B cell (primary cell): ENCODE measurements at regions not wholly inside any gene's neighbourhood (a gene's known extent, or its start where the extent isn't known, plus 50 kb on each side); places are given as distances from the start of the nearest gene placed in this dataset.

ENCODE experiments used
- ATAC-seq: fragments of 200-7000 bp; cut with Tn5 transposase; one replicate; pipeline ENCODE4 v1.10.0; 2021; ENCODE audit warnings: low read depth, mild to moderate bottlenecking, moderate number of reproducible peaks, moderate library complexity
- CTCF ChIA-PET: fragments of 350-600 bp; sonication (Branson Sonifier 250); formaldehyde crosslinking; loops from one replicate; lab custom pipeline; 2021; ENCODE audit warnings: antibody characterized with exemption, inconsistent platforms; lab: Charles Lee
- POLR2A ChIA-PET: fragments of 350-600 bp; sonication (Branson Sonifier 250); formaldehyde crosslinking; loops from one replicate; lab custom pipeline; 2021; ENCODE audit warnings: antibody characterized with exemption; lab: Charles Lee
- DNase-seq: peaks from one replicate; pipeline ENCODE4 v3.0.0; 2013
- H2AFZ ChIP-seq: 2 replicates; pipeline ENCODE4 v1.6.1; 2012; ENCODE audit warnings: mild to moderate bottlenecking, low read depth, low read length; ENCODE audit not compliant: insufficient read depth, poor library complexity, severe bottlenecking
- H3K27ac ChIP-seq, 2 donors: 1 replicate in 1 of 2; 2 replicates in 1 of 2; pipeline ENCODE4 v1.5.1; 2012 to 2013; ENCODE audit warnings: low read length in 2 of 2, mild to moderate bottlenecking in 2 of 2, moderate library complexity in 1 of 2
- H3K27me3 ChIP-seq, 4 experiments: fragments of 200-600 bp in 1 of 4; sonication (generic) in 1 of 4; replicated peaks in 1 of 4; 1 replicate in 2 of 4; 2 replicates in 2 of 4; pipeline versions ENCODE4 v1.6.1 to v1.7.0; 2013 to 2016; ENCODE audit warnings: low read length in 3 of 4, mild to moderate bottlenecking in 2 of 4, mixed read lengths in 1 of 4, moderate library complexity in 1 of 4; ENCODE audit not compliant: insufficient read depth in 4 of 4, control insufficient read depth in 3 of 4; ENCODE audit errors: control extremely low read depth in 1 of 4
- H3K36me3 ChIP-seq, 2 experiments: replicated peaks in 1 of 2; 1 replicate in 1 of 2; 2 replicates in 1 of 2; pipeline versions ENCODE4 v1.6.1 to v1.7.1; 2013; ENCODE audit warnings: low read length in 1 of 2; ENCODE audit not compliant: insufficient read depth in 2 of 2, control insufficient read depth in 1 of 2; ENCODE audit errors: control extremely low read depth in 1 of 2, extremely low read depth in 1 of 2
- H3K4me1 ChIP-seq, 2 donors: fragments of 200-600 bp in 1 of 2; sonication (generic) in 1 of 2; 1 replicate in 1 of 2; 2 replicates in 1 of 2; pipeline versions ENCODE4 v1.5.1 to v1.6.1; 2013 to 2017; ENCODE audit warnings: low read length in 2 of 2; ENCODE audit not compliant: control insufficient read depth in 2 of 2, insufficient read depth in 2 of 2
- H3K4me2 ChIP-seq: replicated peaks from 2 replicates; pipeline ENCODE3; 2012; ENCODE audit warnings: mild to moderate bottlenecking, low read depth, low read length; ENCODE audit not compliant: poor library complexity, severe bottlenecking
- H3K4me3 ChIP-seq, 5 experiments: fragments of 200-600 bp in 1 of 5; sonication (generic) in 1 of 5; 1 replicate in 3 of 5; 2 replicates in 2 of 5; pipeline versions ENCODE4 v1.5.1 to v1.7.0; 2011 to 2016; ENCODE audit warnings: low read length in 4 of 5, mild to moderate bottlenecking in 4 of 5, low read depth in 2 of 5, control low read depth in 1 of 5, moderate library complexity in 1 of 5; ENCODE audit not compliant: insufficient read depth in 1 of 5; ENCODE audit errors: control extremely low read depth in 1 of 5, extremely low read depth in 1 of 5
- H3K79me2 ChIP-seq: fragments of 200-600 bp; sonication (generic); one replicate; pipeline ENCODE4 v1.6.0; 2016; ENCODE audit warnings: low read length; ENCODE audit not compliant: control insufficient read depth, insufficient read depth
- H3K9ac ChIP-seq: fragments of 200-600 bp; sonication (generic); 2 replicates; pipeline ENCODE4 v1.6.1; 2017; ENCODE audit warnings: mild to moderate bottlenecking, low read length, moderate library complexity
- H3K9me3 ChIP-seq, 3 donors: one replicate each; pipeline versions ENCODE4 v1.6.1 to v1.7.1; 2013; ENCODE audit warnings: low read length in 2 of 3; ENCODE audit not compliant: control insufficient read depth in 2 of 3, insufficient read depth in 1 of 3; ENCODE audit errors: control extremely low read depth in 1 of 3
- H4K20me1 ChIP-seq: 2 replicates; pipeline ENCODE4 v1.6.0; 2012; ENCODE audit warnings: mild to moderate bottlenecking, low read length; ENCODE audit not compliant: insufficient read depth, control insufficient read depth, poor library complexity, severe bottlenecking
- H3K27ac Mint-ChIP-seq: one replicate; pipeline ENCODE4 v1.8.0; 2021; ENCODE audit warnings: mixed read lengths
- H3K27me3 Mint-ChIP-seq: one replicate; pipeline ENCODE4 v1.8.0; 2021; ENCODE audit warnings: mixed read lengths
- H3K4me1 Mint-ChIP-seq: one replicate; pipeline ENCODE4 v1.8.0; 2021; ENCODE audit warnings: mixed read lengths
- H3K4me3 Mint-ChIP-seq: one replicate; pipeline ENCODE4 v1.8.0; 2021; ENCODE audit warnings: mixed read lengths
- H3K9me3 Mint-ChIP-seq: one replicate; pipeline ENCODE4 v1.8.0; 2022; ENCODE audit warnings: mixed read lengths; ENCODE audit not compliant: insufficient read depth
- EZH2 ChIP-seq: IDR thresholded peaks from 2 replicates; pipeline ENCODE4 v1.6.1; 2012; ENCODE audit warnings: borderline replicate concordance, low read depth, mild to moderate bottlenecking, moderate library complexity, low read length; ENCODE audit not compliant: insufficient read depth, poor library complexity, severe bottlenecking
- WGBS: methylation state at CpG from one replicate; pipeline ENCODE4 v1.1.5; 2013; ENCODE audit warnings: missing lambda C conversion rate; ENCODE audit not compliant: insufficient coverage; 5-methylcytosine and 5-hydroxymethylcytosine counted together
- intact Hi-C: fragments of 100-400 bp; cut with micrococcal nuclease; formaldehyde crosslinking; loops from one replicate; pipeline ENCODE4 v1.10.0; 2022
- TF ChIP-seq, protein P1 (sequence below): fragments of 200-600 bp; IDR thresholded peaks from one replicate; pipeline ENCODE4 v1.8.0; 2022; ENCODE audit warnings: antibody characterized with exemption, mild to moderate bottlenecking

DNA sequence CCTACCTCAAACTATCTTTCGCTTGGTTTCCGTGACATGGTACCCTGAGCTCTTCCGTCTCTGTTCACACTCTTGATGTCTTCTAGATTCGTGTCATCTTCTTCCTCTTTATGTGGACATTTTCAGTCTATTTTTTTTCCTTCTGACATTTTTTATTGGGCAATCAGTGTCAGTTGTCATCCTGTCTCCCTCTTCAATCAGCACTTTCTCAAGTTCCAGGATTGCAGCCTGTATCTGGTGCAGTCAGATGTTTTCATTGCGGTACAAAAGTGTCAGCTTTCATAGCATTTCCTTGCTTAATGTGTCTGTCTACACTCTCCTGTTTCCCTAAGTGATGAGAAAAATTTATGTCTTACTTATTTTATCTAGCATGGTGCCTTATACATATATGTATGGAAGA, 51.1 kb upstream of the ETV1 start:
- H3K4me2 ChIP-seq, result no peak overlapping the region
- no peaks in the 10 kb centered on the region for H3K4me1 ChIP-seq
- 96% methylated on average over 4 of the region's 5 CpGs for WGBS
- H3K9ac ChIP-seq, result no peak overlapping the region
- H3K27me3 ChIP-seq, result no peaks in the 10 kb centered on the region
- H4K20me1 ChIP-seq, result no peaks in the 10 kb centered on the region
- H3K9me3 ChIP-seq, result peaks cover 0 to 3% (median 0%) of the 10 kb centered on the region in 3 donors
- intact Hi-C loops, result no loop called here
- Mint-ChIP-seq H3K9me3 (peaks cover 4% of the 10 kb centered on the region), H3K4me1 (no peaks in the 10 kb centered on the region), H3K4me3 (no peak overlapping the region), H3K27me3 (no peaks in the 10 kb centered on the region), H3K27ac (no peak overlapping the region)
- H2AFZ ChIP-seq, result no peak overlapping the region
- H3K36me3 ChIP-seq, result no peaks in the 10 kb centered on the region
- no peak for DNase-seq
- ATAC-seq, result no peak
- no peak overlapping the region for H3K27ac ChIP-seq
- no peaks in the 10 kb centered on the region for H3K79me2 ChIP-seq
- ChIA-PET CTCF (no interaction called here), POLR2A (no interaction called here)
- no peak overlapping the region for H3K4me3 ChIP-seq
- no peak for TF ChIP-seq EZH2
- TF ChIP-seq, protein P1, sequence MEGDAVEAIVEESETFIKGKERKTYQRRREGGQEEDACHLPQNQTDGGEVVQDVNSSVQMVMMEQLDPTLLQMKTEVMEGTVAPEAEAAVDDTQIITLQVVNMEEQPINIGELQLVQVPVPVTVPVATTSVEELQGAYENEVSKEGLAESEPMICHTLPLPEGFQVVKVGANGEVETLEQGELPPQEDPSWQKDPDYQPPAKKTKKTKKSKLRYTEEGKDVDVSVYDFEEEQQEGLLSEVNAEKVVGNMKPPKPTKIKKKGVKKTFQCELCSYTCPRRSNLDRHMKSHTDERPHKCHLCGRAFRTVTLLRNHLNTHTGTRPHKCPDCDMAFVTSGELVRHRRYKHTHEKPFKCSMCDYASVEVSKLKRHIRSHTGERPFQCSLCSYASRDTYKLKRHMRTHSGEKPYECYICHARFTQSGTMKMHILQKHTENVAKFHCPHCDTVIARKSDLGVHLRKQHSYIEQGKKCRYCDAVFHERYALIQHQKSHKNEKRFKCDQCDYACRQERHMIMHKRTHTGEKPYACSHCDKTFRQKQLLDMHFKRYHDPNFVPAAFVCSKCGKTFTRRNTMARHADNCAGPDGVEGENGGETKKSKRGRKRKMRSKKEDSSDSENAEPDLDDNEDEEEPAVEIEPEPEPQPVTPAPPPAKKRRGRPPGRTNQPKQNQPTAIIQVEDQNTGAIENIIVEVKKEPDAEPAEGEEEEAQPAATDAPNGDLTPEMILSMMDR, result no peak
